ENCODE measurements at regions not wholly inside any gene's neighbourhood (a gene's known extent, or its start where the extent isn't known, plus 50 kb on each side); places are given as distances from the start of the nearest gene placed in this dataset.
"Not testable (repeated sequence)": the region's sequence is repeated elsewhere in the genome, so short reads cannot be mapped to it uniquely, and the experiment has no call there.

- CTCF ChIA-PET, result interaction anchor here (0.7 kb wide), 1 partner anchor 16 kb away, joined by 3 read pairs; no protein-coding TSS in a partner anchor
- POLR2A ChIA-PET (ENCODE audit: low non-redundant PET), result no interaction called here
These were observed 105.8 kb downstream of the SOX1 start for GRCh38 chr13:112172641-112173251.

DNA sequence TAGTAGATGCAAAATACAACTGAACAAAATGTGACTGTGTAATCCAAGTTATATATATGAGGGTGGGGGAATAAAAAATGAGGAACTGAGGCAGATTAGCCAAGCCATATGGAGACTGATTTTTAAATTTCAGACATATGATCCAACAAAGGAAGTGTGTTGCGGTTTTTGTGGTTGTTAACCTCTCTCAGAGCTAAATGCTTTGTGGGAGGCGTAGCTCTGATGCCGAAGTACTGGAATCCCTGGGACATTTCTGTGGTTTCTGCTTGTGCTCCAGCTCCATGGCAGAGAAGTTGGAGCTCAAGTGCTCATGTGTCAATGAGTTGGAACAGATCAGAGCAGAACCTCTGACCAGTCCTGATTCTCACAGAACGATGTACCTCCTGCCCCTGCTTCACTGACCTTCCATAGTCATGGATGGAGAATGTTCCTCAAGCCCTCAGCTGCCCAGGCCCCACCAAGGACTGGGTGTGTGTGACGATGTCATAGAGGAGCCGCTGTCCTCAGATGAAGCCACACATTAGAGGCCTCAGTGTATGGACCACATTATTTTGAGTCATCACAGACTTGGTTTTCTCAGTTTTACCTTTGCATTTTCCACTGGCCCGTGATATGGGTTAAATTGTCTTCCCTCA is 107.6 kb downstream of the SOX1 start:
- CTCF ChIA-PET, result no interaction called here
- no peak for DNase-seq (ENCODE audit: low spot score)
- POLR2A ChIA-PET (ENCODE audit: low non-redundant PET), result no interaction called here
- no peak overlapping the region for H3K27ac ChIP-seq
- TF ChIP-seq CTCF (conservative IDR thresholded peaks at IDR 0.05; ENCODE audit: low read depth), result no peak

More at GRCh38 chr13:112172641-112173251, 105.8 kb downstream of the SOX1 start:
- DNase-seq (ENCODE audit: low spot score), result no peak
- no peak for TF ChIP-seq CTCF (conservative IDR thresholded peaks at IDR 0.05; ENCODE audit: low read depth)
- no peak overlapping the region for H3K27ac ChIP-seq

GRCh38 chr13:112175162-112176075 is 108.5 kb downstream of the SOX1 start:
- no peak for TF ChIP-seq CTCF (conservative IDR thresholded peaks at IDR 0.05; ENCODE audit: low read depth)

GRCh38 chr13:112176141-112177119 is 109.5 kb downstream of the SOX1 start:
- H3K27ac ChIP-seq; POLR2A ChIA-PET (ENCODE audit: low non-redundant PET); DNase-seq (ENCODE audit: low spot score); CTCF ChIA-PET: not testable (repeated sequence)

More at GRCh38 chr13:112175162-112176075, 108.5 kb downstream of the SOX1 start:
- ChIA-PET POLR2A (ENCODE audit: low non-redundant PET) (no interaction called here), CTCF (no interaction called here)
- no peak overlapping the region for H3K27ac ChIP-seq
- DNase-seq (ENCODE audit: low spot score), result no peak

GRCh38 chr13:112177450-112178288 is 110.7 kb downstream of the SOX1 start:
- POLR2A ChIA-PET (ENCODE audit: low non-redundant PET), result no interaction called here
- no peak overlapping the region for H3K27ac ChIP-seq
- CTCF ChIA-PET, result no interaction called here
- TF ChIP-seq CTCF (conservative IDR thresholded peaks at IDR 0.05; ENCODE audit: low read depth), result no peak
- DNase-seq (ENCODE audit: low spot score), result no peak

DNA sequence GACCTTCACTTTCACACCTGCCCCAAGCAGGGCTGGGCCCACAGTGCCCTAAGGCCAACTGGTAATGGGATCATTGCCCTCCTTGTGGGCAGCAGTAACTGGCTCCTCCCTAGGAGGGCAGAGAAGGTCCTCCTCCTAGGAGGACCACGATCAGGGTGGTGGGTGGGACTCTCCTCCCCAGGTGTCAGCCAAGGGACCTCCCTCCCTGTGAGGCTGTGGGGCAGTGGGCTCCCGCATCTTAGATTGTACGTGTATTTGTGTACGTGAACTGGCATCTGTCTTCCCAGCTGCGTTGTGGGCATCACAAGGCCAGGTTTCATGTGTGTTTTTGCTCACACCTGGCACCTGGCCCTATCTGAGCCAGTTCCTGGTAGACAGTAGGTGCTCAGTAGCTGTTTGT is 111.8 kb downstream of the SOX1 start:
- ChIA-PET POLR2A (ENCODE audit: low non-redundant PET) (no interaction called here), CTCF (no interaction called here)
- no peak for DNase-seq (ENCODE audit: low spot score)
- H3K27ac ChIP-seq, result no peak overlapping the region
- TF ChIP-seq CTCF (conservative IDR thresholded peaks at IDR 0.05; ENCODE audit: low read depth), result no peak

Measured in RWPE1 (cell line).